ENCODE measurements at regions not wholly inside any gene's neighbourhood (a gene's known extent, or its start where the extent isn't known, plus 50 kb on each side); places are given as distances from the start of the nearest gene placed in this dataset.

GRCh38 chr7:149615690-149616270 lies 118.2 kb upstream of the ZNF746 start:
- DNase-seq (no peak), ATAC-seq (ENCODE audit: low read depth) (no peak)
- no peaks in the 10 kb centered on the region for H3K9me3 ChIP-seq (ENCODE audit: control extremely low read depth in 1 of 3, control insufficient read depth in 2 of 3, insufficient read depth in 1 of 3, low read length in 2 of 3)
- H3K4me3 ChIP-seq (ENCODE audit: control extremely low read depth in 1 of 5, extremely low read depth in 1 of 5, insufficient read depth in 1 of 5, low read depth in 2 of 5, low read length in 4 of 5) = no peak overlapping the region
- H3K9me3 Mint-ChIP-seq (ENCODE audit: insufficient read depth) = no peaks in the 10 kb centered on the region
- peaks cover 0 to 3% of the 10 kb centered on the region in 2 donors for H3K4me1 ChIP-seq (ENCODE audit: control insufficient read depth in 2 of 2, insufficient read depth in 2 of 2, low read length in 2 of 2)
- H3K27me3 ChIP-seq (replicated peaks in 1 of 4; ENCODE audit: control extremely low read depth in 1 of 4, control insufficient read depth in 3 of 4, insufficient read depth in 4 of 4, low read length in 3 of 4) = no peaks in the 10 kb centered on the region
- H3K4me1 Mint-ChIP-seq = peaks cover 10% of the 10 kb centered on the region
- peaks cover 50% of the 10 kb centered on the region for H4K20me1 ChIP-seq (ENCODE audit: control insufficient read depth, insufficient read depth, low read length, poor library complexity, severe bottlenecking)
- H3K9ac ChIP-seq (ENCODE audit: low read length) = no peak overlapping the region
- TF ChIP-seq CTCF (IDR thresholded peaks at IDR 0.05) (no peak), EZH2 (IDR thresholded peaks at IDR 0.05; ENCODE audit: borderline replicate concordance, insufficient read depth, low read depth, low read length, poor library complexity, severe bottlenecking) (no peak)
- POLR2A ChIA-PET = no interaction called here
- H3K79me2 ChIP-seq (ENCODE audit: control insufficient read depth, insufficient read depth, low read length) = peaks cover 36% of the 10 kb centered on the region
- CTCF ChIA-PET = no interaction called here
- 96% methylated on average over 13 of the region's 13 CpGs for WGBS (ENCODE audit: insufficient coverage)
- no peak overlapping the region for H2AFZ ChIP-seq (ENCODE audit: insufficient read depth, low read depth, low read length, poor library complexity, severe bottlenecking)
- H3K27ac ChIP-seq (ENCODE audit: low read length in 2 of 2) = no peak overlapping the region
- intact Hi-C loops (cut with micrococcal nuclease) = no loop called here
- no peaks in the 10 kb centered on the region for H3K27me3 Mint-ChIP-seq
- peaks cover 2 to 85% of the 10 kb centered on the region in 2 experiments for H3K36me3 ChIP-seq (replicated peaks in 1 of 2; ENCODE audit: control extremely low read depth in 1 of 2, control insufficient read depth in 1 of 2, extremely low read depth in 1 of 2, insufficient read depth in 2 of 2, low read length in 1 of 2)
- H3K4me2 ChIP-seq (replicated peaks; ENCODE audit: low read depth, low read length, poor library complexity, severe bottlenecking) = no peak overlapping the region
- no peak overlapping the region for H3K27ac Mint-ChIP-seq
- H3K4me3 Mint-ChIP-seq = no peak overlapping the region

- Histone ChIP-seq H4K20me1 (ENCODE audit: control insufficient read depth, insufficient read depth, low read length, poor library complexity, severe bottlenecking) (peaks cover 20% of the 10 kb centered on the region), H3K27me3 (replicated peaks in 1 of 4; ENCODE audit: control extremely low read depth in 1 of 4, control insufficient read depth in 3 of 4, insufficient read depth in 4 of 4, low read length in 3 of 4) (no peaks in the 10 kb centered on the region), H2AFZ (ENCODE audit: insufficient read depth, low read depth, low read length, poor library complexity, severe bottlenecking) (no peak overlapping the region), H3K4me3 (ENCODE audit: control extremely low read depth in 1 of 5, extremely low read depth in 1 of 5, insufficient read depth in 1 of 5, low read depth in 2 of 5, low read length in 4 of 5) (no peak overlapping the region), H3K4me2 (replicated peaks; ENCODE audit: low read depth, low read length, poor library complexity, severe bottlenecking) (no peak overlapping the region), H3K36me3 (replicated peaks in 1 of 2; ENCODE audit: control extremely low read depth in 1 of 2, control insufficient read depth in 1 of 2, extremely low read depth in 1 of 2, insufficient read depth in 2 of 2, low read length in 1 of 2) (peaks cover 4 to 57% of the 10 kb centered on the region in 2 experiments), H3K9me3 (ENCODE audit: control extremely low read depth in 1 of 3, control insufficient read depth in 2 of 3, insufficient read depth in 1 of 3, low read length in 2 of 3) (no peaks in the 10 kb centered on the region), H3K27ac (ENCODE audit: low read length in 2 of 2) (no peak overlapping the region), H3K4me1 (ENCODE audit: control insufficient read depth in 2 of 2, insufficient read depth in 2 of 2, low read length in 2 of 2) (no peaks in the 10 kb centered on the region), H3K9ac (ENCODE audit: low read length) (no peak overlapping the region), H3K79me2 (ENCODE audit: control insufficient read depth, insufficient read depth, low read length) (peaks cover 17% of the 10 kb centered on the region)
- no peak for DNase-seq
- ChIA-PET CTCF (no interaction called here), POLR2A (no interaction called here)
- WGBS (ENCODE audit: insufficient coverage) = 97% methylated on average over 3 of the region's 4 CpGs
- Mint-ChIP-seq H3K4me3 (no peak overlapping the region), H3K4me1 (no peaks in the 10 kb centered on the region), H3K27ac (no peak overlapping the region), H3K9me3 (ENCODE audit: insufficient read depth) (no peaks in the 10 kb centered on the region), H3K27me3 (no peaks in the 10 kb centered on the region)
- intact Hi-C loops (cut with micrococcal nuclease) = no loop called here
- no peak for TF ChIP-seq EZH2 (IDR thresholded peaks at IDR 0.05; ENCODE audit: borderline replicate concordance, insufficient read depth, low read depth, low read length, poor library complexity, severe bottlenecking)
- no peak for ATAC-seq (ENCODE audit: low read depth)
Measured at GRCh38 chr7:149610441-149611011, 112.9 kb upstream of the ZNF746 start.
